GM21529 (cell line): ENCODE measurements at regions not wholly inside any gene's neighbourhood (a gene's known extent, or its start where the extent isn't known, plus 50 kb on each side); places are given as distances from the start of the nearest gene placed in this dataset.
"Not testable (repeated sequence)": the region's sequence is repeated elsewhere in the genome, so short reads cannot be mapped to it uniquely, and the experiment has no call there.

Experiments
- ATAC-seq: cut with Tn5 transposase; IDR thresholded peaks from one replicate; pipeline ENCODE4 v1.9.1; 2021; ENCODE audit not compliant: unreplicated experiment

DNA sequence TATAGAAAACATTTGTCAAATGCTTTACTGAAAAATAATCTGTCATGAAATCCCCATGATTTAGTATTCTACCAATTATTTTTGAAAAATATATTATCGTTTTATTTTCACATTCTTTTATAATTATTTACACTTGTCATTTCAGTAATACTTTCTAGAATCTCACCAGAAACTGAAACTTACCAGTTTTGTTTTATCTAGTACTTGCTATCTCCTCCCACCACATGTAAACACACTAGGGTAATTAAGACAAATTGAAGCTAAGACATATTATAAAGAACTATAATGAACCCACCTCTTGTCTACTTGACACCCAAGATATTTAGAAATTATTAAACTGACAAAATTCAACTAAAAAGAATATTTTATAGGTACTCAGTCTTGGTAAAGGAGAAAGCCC is 51.5 kb upstream of the GRM3 start:
- ATAC-seq: peak; percentile 70

- ATAC-seq: no peak
These were observed 69.7 kb upstream of the GRM3 start for GRCh38 chr7:86574006-86574405.

GRCh38 chr7:86558680-86559501 is 84.8 kb upstream of the GRM3 start:
- no peak for ATAC-seq

GRCh38 chr7:86534641-86535040 is 109.1 kb upstream of the GRM3 start:
- ATAC-seq: no peak

- no peak for ATAC-seq
These were observed 139.5 kb upstream of the GRM3 start for GRCh38 chr7:86504229-86504628.

GRCh38 chr7:86499986-86500385 is 143.7 kb upstream of the GRM3 start:
- no peak for ATAC-seq

DNA sequence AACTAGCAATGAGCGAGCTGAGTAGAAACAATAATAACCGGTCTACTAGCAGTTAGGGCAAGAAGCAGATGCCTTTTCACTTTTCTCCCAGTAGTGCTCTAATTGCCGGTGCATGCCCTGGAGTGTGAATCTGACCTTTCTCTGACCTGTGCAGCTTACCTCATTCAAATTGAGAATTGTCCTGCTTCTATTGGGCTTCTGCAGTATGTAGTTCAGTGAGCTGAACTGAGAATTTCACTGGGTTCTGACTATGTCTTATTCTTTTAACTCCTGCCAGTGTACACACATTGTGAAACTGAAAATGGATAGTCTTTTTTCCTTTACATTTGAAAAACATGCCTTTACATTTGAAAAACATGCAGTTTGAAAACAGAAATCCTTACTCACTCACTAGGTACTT is 157.9 kb upstream of the GRM3 start:
- no peak for ATAC-seq

DNA sequence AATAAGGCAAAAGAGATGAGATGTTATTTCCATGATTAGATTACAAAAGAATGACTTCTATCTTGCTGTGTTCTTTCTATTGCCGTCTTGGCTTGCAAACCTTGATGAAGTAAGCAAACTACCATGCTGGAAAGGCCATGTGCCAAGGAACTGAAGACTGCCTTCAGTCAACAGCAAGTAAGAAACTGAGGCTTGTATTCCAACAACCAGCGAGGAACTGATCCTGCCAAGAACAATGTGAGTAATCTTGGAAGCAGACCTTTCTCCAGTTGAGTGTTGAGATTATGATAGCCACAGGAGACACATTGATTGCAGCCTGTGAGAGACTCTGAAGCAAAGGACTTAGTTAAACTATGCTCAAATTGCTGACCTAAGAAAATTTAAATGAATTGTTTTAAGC is 164.6 kb upstream of the GRM3 start:
- ATAC-seq: no peak

DNA sequence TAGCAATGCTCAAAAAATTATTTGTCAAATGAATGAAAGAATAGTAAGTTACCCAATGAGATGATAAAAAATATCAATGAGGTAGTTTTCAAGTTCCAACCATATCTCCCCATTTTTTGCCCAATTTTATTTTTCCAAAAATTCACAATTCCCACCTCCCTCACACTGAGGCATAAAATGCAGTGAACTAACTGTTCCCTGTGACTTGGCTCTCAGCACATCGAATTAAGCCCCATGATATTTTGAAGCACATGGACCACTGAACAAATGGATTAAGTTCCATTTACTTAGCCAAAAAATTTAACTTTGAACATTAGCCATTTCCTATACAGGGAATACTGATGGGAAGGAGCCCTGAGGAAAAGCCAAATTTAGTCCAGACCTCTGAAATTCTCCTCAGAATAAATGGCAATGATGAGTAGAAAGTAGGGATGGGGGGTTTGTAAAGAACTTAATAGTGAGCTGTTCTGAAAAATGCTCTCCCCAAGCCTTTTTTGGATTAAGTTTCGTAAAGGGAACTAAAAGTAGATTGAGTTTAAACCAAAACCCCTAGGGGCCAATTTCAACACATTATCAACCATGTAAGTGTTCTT is 166.3 kb upstream of the GRM3 start:
- ATAC-seq: no peak

- no peak for ATAC-seq
These were observed 172.9 kb upstream of the GRM3 start for GRCh38 chr7:86470763-86471162.

- peak; percentile 98 for ATAC-seq
These were observed 173.9 kb upstream of the GRM3 start for GRCh38 chr7:86469680-86470295.

GRCh38 chr7:86454753-86455152 is 189.0 kb upstream of the GRM3 start:
- ATAC-seq: no peak

DNA sequence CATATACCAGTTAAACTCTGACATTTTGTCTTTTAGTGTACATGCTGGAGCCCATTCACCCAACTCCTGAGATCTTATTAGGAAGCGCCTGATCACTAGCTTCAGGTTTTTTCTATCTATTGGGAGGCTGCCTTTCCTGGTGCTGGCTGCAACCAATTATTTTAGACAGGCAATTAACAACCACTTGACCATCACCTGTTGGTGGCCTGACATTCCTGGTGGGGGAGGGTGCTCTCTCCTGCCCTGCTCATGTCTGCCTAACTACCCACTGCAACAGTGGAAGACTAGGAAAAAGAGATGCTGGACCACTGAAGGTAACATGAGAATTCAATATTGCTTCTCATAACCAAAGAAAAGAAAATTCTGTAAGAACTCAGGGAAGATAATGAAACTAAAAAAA is 190.3 kb upstream of the GRM3 start:
- ATAC-seq: no peak

- no peak for ATAC-seq
These were observed 194.9 kb upstream of the GRM3 start for GRCh38 chr7:86448856-86449255.

GRCh38 chr7:86445285-86445684 is 198.4 kb upstream of the GRM3 start:
- ATAC-seq: no peak

DNA sequence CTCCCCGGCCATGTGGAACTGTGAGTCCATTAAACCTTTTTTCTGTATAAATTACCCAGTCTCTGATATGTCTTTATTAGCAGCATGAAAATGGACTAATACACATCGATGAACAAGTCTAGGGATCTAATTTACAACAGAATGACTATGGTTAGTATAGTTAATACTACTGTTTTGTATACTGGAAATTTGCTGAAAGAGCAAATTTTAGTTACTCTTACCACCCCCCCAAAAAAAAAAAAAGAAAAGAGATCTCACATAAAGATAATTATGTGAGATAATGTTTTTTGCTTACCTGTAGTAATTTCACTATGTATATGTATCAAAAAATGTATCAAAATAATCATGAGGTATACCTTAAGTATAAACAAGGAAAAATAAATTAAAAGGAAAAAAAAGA is 199.5 kb upstream of the GRM3 start:
- ATAC-seq: no peak

- not testable (repeated sequence) for ATAC-seq
These were observed 203.3 kb upstream of the GRM3 start for GRCh38 chr7:86440420-86440819.

GRCh38 chr7:86437951-86438450 is 205.7 kb upstream of the GRM3 start:
- ATAC-seq: no peak

GRCh38 chr7:86431761-86432160 is 211.9 kb upstream of the GRM3 start:
- ATAC-seq: no peak

- ATAC-seq: no peak
These were observed 231.9 kb upstream of the GRM3 start for GRCh38 chr7:86411814-86412213.

GRCh38 chr7:86407291-86407690 is 236.4 kb upstream of the GRM3 start:
- no peak for ATAC-seq

GRCh38 chr7:86391813-86392212 is 251.9 kb upstream of the GRM3 start:
- no peak for ATAC-seq
